ENCODE measurements at regions not wholly inside any gene's neighbourhood (a gene's known extent, or its start where the extent isn't known, plus 50 kb on each side); places are given as distances from the start of the nearest gene placed in this dataset.

GRCh38 chr2:16334366-16334765 is 331.3 kb downstream of the CYRIA start:
- DNase-seq (ENCODE audit: low read depth in 1 of 2, low spot score in 2 of 2), result no peak
- Histone ChIP-seq H2BK15ac (ENCODE audit: low read length) (no peak overlapping the region), H2BK12ac (ENCODE audit: low read depth, low read length) (no peak overlapping the region), H3K23ac (ENCODE audit: insufficient read length) (no peak overlapping the region), H4K20me1 (replicated peaks in 1 of 2; ENCODE audit: control insufficient read depth in 1 of 2, insufficient read depth in 2 of 2, low read length in 2 of 2) (no peaks in the 10 kb centered on the region), H4K5ac (ENCODE audit: insufficient read length, low read depth, low read length) (no peak overlapping the region), H3K4me1 (replicated peaks in 1 of 4; ENCODE audit: control insufficient read depth in 3 of 4, insufficient read depth in 4 of 4, low read length in 3 of 4) (peaks cover 9 to 16% (median 12%) of the 10 kb centered on the region in 4 experiments), H3K14ac (ENCODE audit: insufficient read length) (no peak overlapping the region), H3K9ac (replicated peaks in 1 of 4; ENCODE audit: extremely low read depth in 1 of 4, low read depth in 3 of 4, low read length in 3 of 4) (no peak overlapping the region), H3K18ac (ENCODE audit: extremely low read depth, low read length) (no peak overlapping the region), H3K79me2 (ENCODE audit: control insufficient read depth in 1 of 2, insufficient read depth in 2 of 2, low read length in 2 of 2) (no peaks in the 10 kb centered on the region), H3K9me3 (ENCODE audit: insufficient read depth in 2 of 2, low read depth in 1 of 2, low read length in 1 of 2) (no peaks in the 10 kb centered on the region), H3K4ac (replicated peaks; ENCODE audit: insufficient read length, low read depth, low read length) (no peak overlapping the region), H3K36me3 (ENCODE audit: control insufficient read depth in 2 of 4, insufficient read depth in 4 of 4, low read length in 3 of 4) (no peaks in the 10 kb centered on the region), H3K79me1 (ENCODE audit: low read depth, low read length) (no peaks in the 10 kb centered on the region), H3K56ac (replicated peaks; ENCODE audit: insufficient read length, low read depth, low read length) (no peak overlapping the region), H3K23me2 (ENCODE audit: low read depth, low read length) (no peaks in the 10 kb centered on the region; the same call in 1 of the 2 replicates), H3K4me3 (ENCODE audit: extremely low read depth in 1 of 4, insufficient read depth in 2 of 4, low read depth in 3 of 4, low read length in 4 of 4) (no peak overlapping the region), H2AFZ (ENCODE audit: low read length) (no peak overlapping the region), H4K8ac (ENCODE audit: extremely low read depth, insufficient read depth, low read length) (no peak overlapping the region), H2BK120ac (replicated peaks; ENCODE audit: low read depth, low read length) (no peak overlapping the region), H3K27me3 (replicated peaks in 1 of 4; ENCODE audit: control insufficient read depth in 3 of 4, extremely low read depth in 1 of 4, insufficient read depth in 3 of 4, low read length in 3 of 4) (peaks cover 0 to 3% (median 1%) of the 10 kb centered on the region in 4 experiments; a peak in 1 of 7 replicates), H2AK5ac (ENCODE audit: low read depth, low read length) (no peak overlapping the region), H3K4me2 (ENCODE audit: insufficient read depth in 1 of 2, low read depth in 2 of 2, low read length in 2 of 2) (no peak overlapping the region), H2BK20ac (ENCODE audit: low read length) (no peak overlapping the region), H3K27ac (ENCODE audit: low read depth, low read length) (no peak overlapping the region), H4K91ac (replicated peaks; ENCODE audit: insufficient read length, low read length) (no peak overlapping the region), H2BK5ac (ENCODE audit: low read depth, low read length) (no peak overlapping the region)
- CTCF ChIA-PET (ENCODE audit: partially characterized antibody), result interaction anchor here (0.7 to 2.0 kb wide), 2 partner anchors 13 to 58 kb away, joined by 3 to 4 read pairs; no protein-coding TSS in a partner anchor
- TF ChIP-seq RNF2 (IDR thresholded peaks at IDR 0.05; ENCODE audit: borderline replicate concordance, low read depth, low read length, missing control alignments, poor library complexity, severe bottlenecking) (no peak), CREB1 (IDR thresholded peaks at IDR 0.05) (no peak), ZNF274 (IDR thresholded peaks at IDR 0.05; ENCODE audit: borderline replicate concordance, extremely low read depth, low read length) (no peak), NANOG (IDR thresholded peaks at IDR 0.05; ENCODE audit: insufficient read depth, low read depth, low read length, poor library complexity, severe bottlenecking) (no peak), CTBP2 (IDR thresholded peaks at IDR 0.05; ENCODE audit: borderline replicate concordance, insufficient read depth, insufficient read length, low read length) (no peak), ASH2L (IDR thresholded peaks at IDR 0.05; ENCODE audit: low read length) (no peak), POLR2A (IDR thresholded peaks at IDR 0.05; ENCODE audit: control extremely low read depth in 1 of 2, low read depth in 2 of 2, low read length in 2 of 2) (no peak)
- POLR2A ChIA-PET (ENCODE audit: partially characterized antibody), result no interaction called here
- FAIRE-seq, result no peak
- WGBS, 2 experiments (ENCODE audit: extremely low coverage in 1 of 2, insufficient coverage in 1 of 2, insufficient read length in 1 of 2, insufficient replicate concordance in 2 of 2, low coverage in 1 of 2, low lambda C conversion rate in 2 of 2, missing lambda C conversion rate in 1 of 2), result 73% methylated on average over 1 of the region's 1 CpG; no CpG with 5 or more reads in 1 of the 2 experiments

Measured in H1 (cell line).